Peyer's patch (tissue), 4 donors: ENCODE measurements at regions not wholly inside any gene's neighbourhood (a gene's known extent, or its start where the extent isn't known, plus 50 kb on each side); places are given as distances from the start of the nearest gene placed in this dataset.

Experiments
- DNase-seq, 3 donors: peaks; one replicate each; pipeline ENCODE4 v3.0.0-alpha.2; 2017 to 2019
- H3K27ac ChIP-seq, 4 donors: fragments of 200-600 bp; sonication (generic); one replicate each; pipeline ENCODE4 v1.5.1; 2016 to 2019
- H3K27me3 ChIP-seq, 2 donors: fragments of 200-600 bp; sonication (generic); one replicate each; pipeline ENCODE4 v1.5.1; 2019
- H3K36me3 ChIP-seq, 3 donors: fragments of 200-600 bp; sonication (generic); one replicate each; pipeline ENCODE4 v1.5.1; 2016 to 2019
- H3K4me1 ChIP-seq, 4 donors: fragments of 200-600 bp; sonication (generic); one replicate each; pipeline ENCODE4 v1.5.1; 2016 to 2019
- H3K4me3 ChIP-seq, 4 donors: fragments of 200-600 bp; sonication (generic); 1 replicate in 3 of 4; 2 replicates in 1 of 4; pipeline ENCODE4 v1.5.1; 2016 to 2019; ENCODE audit warnings: mild to moderate bottlenecking in 1 of 4
- H3K9me3 ChIP-seq, 4 donors: fragments of 200-600 bp; sonication (generic); one replicate each; pipeline ENCODE4 v1.5.1; 2016 to 2019; ENCODE audit warnings: mild to moderate bottlenecking in 1 of 4
- POLR2A ChIP-seq, 2 donors: fragments of 450-650 bp; IDR thresholded peaks; one replicate each; pipeline ENCODE4 v1.5.1; 2017; ENCODE audit warnings: antibody characterized with exemption in 2 of 2, mild to moderate bottlenecking in 2 of 2, moderate library complexity in 2 of 2
- TF ChIP-seq, protein P1 (sequence below), 6 experiments: fragments of 450-650 bp in 4 of 6; fragments of 200-600 bp in 2 of 6; sonication (generic) in 1 of 6; IDR thresholded peaks; one replicate each; pipeline ENCODE4 v1.5.1; 2017 to 2019; ENCODE audit warnings: antibody characterized with exemption in 6 of 6, mild to moderate bottlenecking in 3 of 6, moderate library complexity in 1 of 6

DNA sequence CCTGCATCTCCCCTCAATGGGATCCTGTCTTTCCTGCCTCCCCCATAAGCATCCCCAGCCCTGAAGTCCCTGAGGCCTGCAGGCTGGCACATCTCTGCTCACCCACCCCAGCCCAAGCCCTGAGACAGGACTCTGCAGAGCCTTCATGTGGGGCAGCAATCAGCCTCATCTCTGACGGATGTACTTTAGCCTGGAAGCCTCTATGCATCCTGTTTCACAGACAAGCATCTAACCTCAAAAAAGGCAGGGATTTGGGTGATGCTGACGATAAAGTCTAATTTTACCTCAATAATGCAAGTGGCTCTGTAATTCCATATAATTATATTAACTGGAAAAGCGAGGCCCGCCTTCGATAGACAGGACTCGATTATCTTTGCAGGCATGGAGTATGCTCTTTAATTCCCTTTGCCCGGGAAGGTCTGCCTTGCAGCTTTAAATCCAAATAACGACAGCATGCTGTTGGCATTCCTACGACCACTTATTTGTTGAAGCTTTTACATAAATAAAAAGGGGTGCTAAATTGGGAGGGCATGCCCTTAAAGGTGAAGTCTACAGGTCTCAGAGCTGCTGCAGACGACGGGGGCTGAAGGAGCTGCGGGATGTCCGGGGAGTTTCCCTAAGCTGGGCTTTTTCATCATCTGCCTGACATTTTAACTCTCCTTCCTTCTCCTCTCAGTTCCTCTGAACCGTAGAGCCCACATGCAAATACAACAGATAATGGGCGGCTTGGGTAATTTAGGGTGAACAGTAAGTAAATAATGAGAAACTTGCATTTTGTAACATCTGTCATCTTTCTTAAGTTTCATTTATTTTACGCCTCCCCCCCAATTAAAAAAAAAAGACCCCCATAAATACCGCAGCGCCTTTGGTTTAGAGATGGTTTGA is 211.5 kb downstream of the URI1 start:
- Histone ChIP-seq H3K36me3 (no peaks in the 10 kb centered on the region), H3K9me3 (no peaks in the 10 kb centered on the region), H3K27me3 (no peaks in the 10 kb centered on the region), H3K4me3 (no peak overlapping the region), H3K4me1 (no peaks in the 10 kb centered on the region), H3K27ac (no peak overlapping the region)
- TF ChIP-seq POLR2A (IDR thresholded peaks at IDR 0.05) = no peak
- TF ChIP-seq, protein P1, sequence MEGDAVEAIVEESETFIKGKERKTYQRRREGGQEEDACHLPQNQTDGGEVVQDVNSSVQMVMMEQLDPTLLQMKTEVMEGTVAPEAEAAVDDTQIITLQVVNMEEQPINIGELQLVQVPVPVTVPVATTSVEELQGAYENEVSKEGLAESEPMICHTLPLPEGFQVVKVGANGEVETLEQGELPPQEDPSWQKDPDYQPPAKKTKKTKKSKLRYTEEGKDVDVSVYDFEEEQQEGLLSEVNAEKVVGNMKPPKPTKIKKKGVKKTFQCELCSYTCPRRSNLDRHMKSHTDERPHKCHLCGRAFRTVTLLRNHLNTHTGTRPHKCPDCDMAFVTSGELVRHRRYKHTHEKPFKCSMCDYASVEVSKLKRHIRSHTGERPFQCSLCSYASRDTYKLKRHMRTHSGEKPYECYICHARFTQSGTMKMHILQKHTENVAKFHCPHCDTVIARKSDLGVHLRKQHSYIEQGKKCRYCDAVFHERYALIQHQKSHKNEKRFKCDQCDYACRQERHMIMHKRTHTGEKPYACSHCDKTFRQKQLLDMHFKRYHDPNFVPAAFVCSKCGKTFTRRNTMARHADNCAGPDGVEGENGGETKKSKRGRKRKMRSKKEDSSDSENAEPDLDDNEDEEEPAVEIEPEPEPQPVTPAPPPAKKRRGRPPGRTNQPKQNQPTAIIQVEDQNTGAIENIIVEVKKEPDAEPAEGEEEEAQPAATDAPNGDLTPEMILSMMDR (IDR thresholded peaks at IDR 0.05) = no peak
- DNase-seq = no peak

DNA sequence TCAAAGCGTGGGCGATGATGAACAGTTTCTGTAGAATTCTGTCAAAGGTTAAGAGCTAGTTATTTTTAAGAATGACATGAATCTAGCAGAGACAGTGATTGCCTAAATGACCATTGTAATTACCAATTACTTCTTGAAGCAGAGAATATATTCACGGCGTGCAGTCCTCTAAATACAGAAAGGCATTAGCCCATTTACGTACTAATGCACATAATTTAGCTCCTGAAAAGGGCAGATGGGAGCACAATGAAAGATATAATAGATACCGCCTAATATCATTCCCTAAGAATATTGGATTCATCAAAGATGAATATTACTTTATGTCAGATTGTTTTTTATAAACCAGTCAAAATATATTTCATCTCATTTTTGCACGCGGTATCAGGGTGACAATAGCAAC is 212.4 kb downstream of the URI1 start:
- no peak for TF ChIP-seq POLR2A (IDR thresholded peaks at IDR 0.05)
- TF ChIP-seq, protein P1 (IDR thresholded peaks at IDR 0.05) = no peak
- no peak for DNase-seq
- Histone ChIP-seq H3K36me3 (no peaks in the 10 kb centered on the region), H3K4me1 (no peaks in the 10 kb centered on the region), H3K4me3 (no peak overlapping the region), H3K27me3 (no peaks in the 10 kb centered on the region), H3K27ac (no peak overlapping the region), H3K9me3 (no peaks in the 10 kb centered on the region)

DNA sequence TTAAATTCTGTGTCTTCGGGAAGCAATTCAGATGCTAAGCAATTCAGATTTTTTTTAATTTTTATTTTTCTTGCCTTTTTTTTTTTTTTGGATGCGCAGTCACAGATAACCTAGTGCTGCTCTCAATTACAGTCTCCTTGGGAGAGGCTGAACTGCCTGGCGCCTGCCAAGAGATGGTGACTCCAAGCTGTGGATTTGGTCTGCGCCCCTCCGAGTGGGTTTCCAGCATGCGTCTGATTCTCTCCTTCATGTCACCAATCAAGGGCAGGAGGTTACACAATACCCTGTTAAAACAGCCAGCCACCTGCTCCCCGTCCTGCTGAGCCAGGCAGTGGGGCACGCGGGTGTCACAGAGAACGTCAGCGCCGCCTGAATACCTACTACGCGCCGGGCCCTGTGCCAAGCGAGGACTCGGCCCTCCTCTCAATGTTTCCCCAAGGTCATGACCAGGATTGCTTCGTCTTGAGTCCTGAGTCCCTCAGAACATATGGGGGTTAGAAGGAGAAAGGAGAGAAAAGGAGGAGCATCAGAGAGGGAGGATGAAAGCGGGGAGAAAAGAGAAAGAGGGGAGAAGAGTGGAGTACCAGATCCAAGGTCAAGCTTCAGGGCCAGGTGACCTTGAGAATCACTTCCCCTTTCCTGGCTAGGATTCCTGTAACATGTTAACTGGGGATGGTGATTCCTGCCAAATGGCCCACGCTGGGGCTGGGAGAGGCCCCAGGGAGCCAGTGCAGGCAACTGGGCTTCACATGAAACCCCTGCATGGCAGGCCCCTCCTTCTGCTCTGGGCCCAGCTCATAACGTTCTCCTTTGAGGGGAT is 213.6 kb downstream of the URI1 start:
- TF ChIP-seq, protein P1 (IDR thresholded peaks at IDR 0.05) = no peak
- TF ChIP-seq POLR2A (IDR thresholded peaks at IDR 0.05) = no peak
- DNase-seq = no peak
- no peak overlapping the region for H3K27ac ChIP-seq
- no peaks in the 10 kb centered on the region for H3K4me1 ChIP-seq
- H3K9me3 ChIP-seq = no peaks in the 10 kb centered on the region
- no peaks in the 10 kb centered on the region for H3K36me3 ChIP-seq
- no peak overlapping the region for H3K4me3 ChIP-seq
- no peaks in the 10 kb centered on the region for H3K27me3 ChIP-seq

DNA sequence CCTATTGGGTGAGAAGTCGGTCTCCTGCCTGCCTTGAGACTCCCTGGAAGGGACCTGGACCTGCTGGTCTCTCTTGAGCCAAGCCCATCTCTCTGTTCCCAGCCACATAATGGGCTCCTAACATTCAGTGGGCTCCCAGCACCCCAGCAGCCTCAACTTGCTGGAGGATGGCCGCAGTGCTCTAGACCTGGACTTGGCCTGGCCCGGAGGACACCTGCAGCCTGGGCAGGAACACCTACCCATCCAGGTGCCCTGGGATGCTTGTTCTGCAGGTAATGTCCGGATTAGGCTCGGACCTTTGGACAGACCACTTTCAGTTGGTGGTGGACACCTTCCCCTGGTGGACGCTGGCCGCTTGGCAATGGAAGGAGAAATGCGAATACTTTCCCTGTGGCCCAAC is 214.6 kb downstream of the URI1 start:
- H3K4me3 ChIP-seq = no peak overlapping the region
- H3K36me3 ChIP-seq = no peaks in the 10 kb centered on the region
- no peak for DNase-seq
- no peaks in the 10 kb centered on the region for H3K4me1 ChIP-seq
- no peaks in the 10 kb centered on the region for H3K9me3 ChIP-seq
- H3K27me3 ChIP-seq = no peaks in the 10 kb centered on the region
- H3K27ac ChIP-seq = no peak overlapping the region
- TF ChIP-seq, protein P1 (IDR thresholded peaks at IDR 0.05) = no peak
- TF ChIP-seq POLR2A (IDR thresholded peaks at IDR 0.05) = no peak

DNA sequence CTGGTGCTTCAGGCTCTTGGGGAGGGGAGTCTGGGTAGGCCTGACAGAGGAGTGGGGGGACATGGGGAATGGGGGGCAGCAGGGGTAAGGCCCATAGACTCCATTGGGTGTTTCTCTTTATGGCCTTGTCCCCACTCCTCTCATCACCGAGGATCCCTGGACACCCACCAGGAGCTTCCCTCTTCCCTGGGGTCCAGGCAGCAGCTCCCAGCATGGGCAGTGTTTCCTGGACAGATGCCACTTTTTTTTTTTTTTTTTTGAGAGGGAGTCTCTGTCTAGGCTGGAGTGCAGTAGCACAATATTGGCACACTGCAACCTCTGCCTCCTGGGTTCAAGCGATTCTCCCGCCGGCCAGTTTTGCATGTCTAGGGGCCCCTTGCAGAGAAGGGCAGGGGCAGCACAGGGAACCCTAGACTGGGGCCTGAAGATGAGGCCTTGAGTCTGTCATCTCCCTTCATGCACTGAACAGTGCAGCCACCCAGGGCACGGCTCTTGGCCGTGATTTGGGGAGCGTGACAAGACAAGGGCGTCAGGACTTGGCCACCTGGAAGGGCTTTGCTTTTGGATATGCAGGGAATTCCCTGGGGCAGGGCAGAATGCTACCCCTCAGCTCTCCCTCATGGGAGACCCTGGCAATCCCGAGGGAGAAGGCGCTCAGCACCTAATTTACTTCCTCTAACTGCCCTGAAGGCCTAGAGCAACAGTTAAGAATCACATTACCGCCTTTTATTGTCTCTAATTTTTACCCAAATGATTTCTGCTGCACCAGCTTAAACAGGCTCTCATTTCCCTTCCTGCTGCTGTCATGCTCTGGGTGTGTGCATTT is 213.9 kb upstream of the ZNF536 start:
- no peaks in the 10 kb centered on the region for H3K27me3 ChIP-seq
- no peak overlapping the region for H3K27ac ChIP-seq
- no peak for DNase-seq
- H3K36me3 ChIP-seq = no peaks in the 10 kb centered on the region
- H3K4me1 ChIP-seq = no peaks in the 10 kb centered on the region
- H3K4me3 ChIP-seq = no peak overlapping the region
- no peaks in the 10 kb centered on the region for H3K9me3 ChIP-seq
- TF ChIP-seq, protein P1 (IDR thresholded peaks at IDR 0.05) = no peak
- TF ChIP-seq POLR2A (IDR thresholded peaks at IDR 0.05) = no peak
